Esophagus muscularis mucosa (tissue), 3 donors: ENCODE measurements at regions not wholly inside any gene's neighbourhood (a gene's known extent, or its start where the extent isn't known, plus 50 kb on each side); places are given as distances from the start of the nearest gene placed in this dataset.

Source experiments
- CTCF ChIP-seq, 3 experiments: fragments of 200-600 bp in 2 of 3; fragments of 450-650 bp in 1 of 3; sonication (generic) in 2 of 3; IDR thresholded peaks; one replicate each; pipeline ENCODE4 v1.5.1; 2017 to 2019; ENCODE audit warnings: antibody characterized with exemption in 3 of 3, mild to moderate bottlenecking in 2 of 3, moderate library complexity in 1 of 3
- POLR2A ChIP-seq: fragments of 450-650 bp; IDR thresholded peaks from one replicate; pipeline ENCODE4 v1.6.1; 2017; ENCODE audit warnings: antibody characterized with exemption, moderate library complexity, mild to moderate bottlenecking, low read depth
- POLR2AphosphoS5 ChIP-seq, 2 donors: sonication (generic); formaldehyde crosslinking; IDR thresholded peaks; one replicate each; pipeline ENCODE4 v1.6.1; 2017; ENCODE audit warnings: antibody characterized with exemption in 2 of 2

- TF ChIP-seq CTCF (IDR thresholded peaks at IDR 0.05) (no peak), POLR2AphosphoS5 (IDR thresholded peaks at IDR 0.05) (no peak), POLR2A (no peak)
Measured at GRCh38 chr6:99022039-99022609, 74.4 kb upstream of the FBXL4 start.
